ENCODE measurements at regions not wholly inside any gene's neighbourhood (a gene's known extent, or its start where the extent isn't known, plus 50 kb on each side); places are given as distances from the start of the nearest gene placed in this dataset.
"Not testable (repeated sequence)": the region's sequence is repeated elsewhere in the genome, so short reads cannot be mapped to it uniquely, and the experiment has no call there.

DNA sequence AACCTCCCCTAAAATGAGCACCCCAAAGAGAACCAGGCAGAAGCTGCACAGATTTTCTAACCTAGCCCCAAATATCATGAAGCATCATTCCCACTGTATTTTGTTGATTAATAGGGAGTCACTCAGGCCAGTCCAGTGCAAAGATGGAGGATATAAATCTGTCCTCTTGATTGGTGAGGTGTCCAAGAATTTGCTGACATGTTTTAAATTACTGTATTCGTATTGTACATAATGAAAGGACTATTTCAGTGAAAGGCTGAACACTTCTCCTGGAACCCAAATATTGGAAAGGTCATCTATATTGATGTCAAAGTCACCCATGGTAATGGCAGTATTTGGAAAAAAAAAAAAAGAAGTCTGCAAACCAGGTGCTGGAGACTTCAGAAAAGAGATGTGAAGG lies 477.5 kb downstream of the RMST start:
- no peak for DNase-seq

DNA sequence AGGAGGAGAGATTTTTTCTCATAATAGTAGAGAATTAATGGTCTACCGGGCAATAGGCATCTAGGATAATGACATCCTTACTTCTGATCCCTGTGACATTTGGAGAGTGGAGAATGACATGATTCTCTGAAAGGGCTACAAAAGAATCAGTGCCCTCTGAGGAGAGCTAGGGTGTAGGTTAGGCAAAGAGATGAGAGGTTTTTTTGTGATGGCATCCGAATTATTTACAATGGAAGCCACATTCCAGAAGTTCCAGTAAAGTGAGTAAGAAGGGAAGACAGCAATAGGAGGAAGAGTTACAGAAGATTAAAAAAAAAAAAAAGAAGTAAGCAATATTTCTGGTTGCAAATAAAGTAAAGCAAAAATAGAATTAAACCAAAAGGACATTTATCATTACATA lies 478.0 kb downstream of the RMST start:
- no peak for DNase-seq

DNA sequence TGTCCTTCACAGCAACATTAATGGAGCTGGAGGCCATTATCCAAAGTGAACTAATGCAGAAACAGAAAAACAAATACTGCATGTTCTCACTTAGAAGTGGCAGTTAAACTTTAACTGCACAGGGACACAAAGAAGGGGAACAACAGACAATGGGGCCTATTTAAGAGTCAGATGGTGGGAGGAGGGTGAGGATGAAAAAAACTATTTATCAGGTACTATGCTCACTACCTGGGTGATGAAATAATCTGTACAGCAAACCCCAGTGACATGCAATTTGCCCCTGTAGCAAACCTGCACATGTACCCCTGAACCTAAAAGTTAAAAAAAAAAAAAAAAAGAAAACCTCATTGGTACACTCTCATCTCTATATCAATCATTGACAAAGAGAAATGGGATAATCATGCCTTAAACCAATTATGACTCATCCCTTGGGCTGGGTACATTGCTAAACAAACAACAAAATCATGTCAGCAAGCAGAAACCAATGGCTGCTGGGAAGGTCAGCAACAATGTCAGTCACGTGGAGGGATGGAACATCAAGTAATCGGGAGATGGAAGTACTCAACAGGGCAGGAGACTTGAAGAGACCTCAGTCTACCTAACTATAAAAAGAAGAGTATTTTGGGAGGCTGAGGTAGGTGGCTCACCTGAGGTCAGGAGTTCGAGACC lies 479.2 kb downstream of the RMST start:
- DNase-seq, result no peak

DNA sequence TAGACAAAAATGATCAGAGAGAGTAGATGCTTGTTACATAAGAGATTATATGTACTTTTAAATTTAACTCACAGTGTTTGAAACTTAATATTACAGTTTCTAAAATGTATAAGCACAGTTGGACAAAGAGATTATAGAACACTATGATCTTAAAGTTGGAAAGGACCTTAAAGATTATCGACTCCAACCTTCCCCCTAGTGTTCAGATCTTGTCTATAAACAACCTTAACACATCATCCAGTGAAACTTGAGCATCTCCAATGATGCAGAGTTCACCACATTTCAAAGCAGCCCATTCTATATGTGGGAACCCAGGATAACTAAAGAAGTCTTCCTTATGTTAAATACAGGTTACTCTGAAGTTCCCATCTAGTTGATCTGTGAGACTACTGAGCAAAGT lies 480.8 kb downstream of the RMST start:
- DNase-seq, result no peak

DNA sequence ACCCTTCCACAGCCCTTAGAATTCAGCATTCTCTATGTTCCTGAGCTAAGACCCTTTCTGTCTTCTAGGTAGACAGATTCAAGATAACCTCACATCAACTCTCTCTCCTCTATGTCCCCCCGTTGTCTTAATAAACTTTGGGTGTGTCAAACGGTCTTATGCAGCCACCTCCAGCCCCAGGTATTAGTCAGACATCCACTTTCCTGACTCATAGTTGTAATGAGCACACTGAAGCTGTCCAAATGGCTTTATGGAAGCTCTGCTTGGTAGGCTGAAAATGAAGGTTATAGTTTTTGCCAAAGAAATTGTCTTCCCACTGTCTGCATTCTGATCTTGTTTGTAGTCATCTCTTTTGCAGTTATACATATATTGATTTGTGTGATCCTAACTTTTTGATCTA lies 482.0 kb downstream of the RMST start:
- no peak for DNase-seq

DNA sequence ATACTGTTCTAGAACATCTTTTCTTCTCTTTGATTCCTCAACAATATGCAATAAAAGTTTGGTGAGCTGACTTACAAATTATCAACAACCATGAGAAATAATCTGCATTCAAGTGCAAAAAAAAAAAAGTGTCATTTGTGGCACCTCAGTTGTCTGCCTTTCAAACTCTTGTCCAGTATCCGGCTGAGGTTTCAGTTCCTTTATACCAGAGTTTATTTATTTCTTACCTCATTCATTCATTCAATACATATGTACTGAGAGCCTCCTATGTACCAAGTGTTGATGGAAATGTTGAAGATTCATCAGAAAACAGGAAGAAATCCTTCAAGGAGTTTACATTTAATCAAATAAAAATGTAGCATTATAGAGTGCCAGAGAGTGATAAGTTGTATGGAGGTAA lies 484.1 kb downstream of the RMST start:
- DNase-seq, result no peak

DNA sequence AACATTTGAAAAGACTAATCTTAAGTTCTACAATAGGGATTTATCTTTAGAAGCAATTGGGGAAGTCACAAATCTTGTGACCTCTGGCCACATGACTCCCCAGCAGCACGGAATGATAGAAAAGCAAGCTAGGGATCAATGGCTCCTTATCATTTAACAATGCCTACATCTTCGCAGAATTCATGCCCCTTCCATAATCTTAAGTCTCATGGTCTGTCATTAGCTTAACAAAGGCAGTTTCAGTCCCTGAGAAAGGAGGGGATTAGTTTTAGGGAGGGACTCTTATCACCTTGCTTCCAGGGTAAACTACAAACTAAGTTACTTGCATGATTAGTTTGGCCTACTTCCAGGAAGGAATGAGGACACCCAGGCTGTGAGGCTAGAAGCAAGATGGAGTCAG lies 486.0 kb downstream of the RMST start:
- DNase-seq, result no peak

DNA sequence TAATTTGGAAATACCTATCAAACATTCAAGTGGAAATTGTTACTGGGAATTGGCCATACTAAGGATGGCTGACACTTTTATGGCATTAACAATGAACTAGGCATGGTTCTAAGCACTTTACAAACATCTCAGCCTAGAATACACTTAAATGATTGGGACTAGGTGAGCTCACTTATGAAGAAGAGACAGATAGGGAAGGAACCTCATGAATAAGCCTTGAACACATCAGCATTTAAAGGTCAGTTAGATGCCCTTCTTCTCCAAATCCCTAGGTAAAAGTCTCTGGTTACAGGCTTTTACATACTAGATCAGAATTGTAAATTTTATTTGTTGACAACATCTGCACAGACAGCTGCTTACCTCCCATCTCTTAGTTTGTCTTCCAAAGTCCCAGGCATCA lies 488.6 kb downstream of the RMST start:
- no peak for DNase-seq

DNA sequence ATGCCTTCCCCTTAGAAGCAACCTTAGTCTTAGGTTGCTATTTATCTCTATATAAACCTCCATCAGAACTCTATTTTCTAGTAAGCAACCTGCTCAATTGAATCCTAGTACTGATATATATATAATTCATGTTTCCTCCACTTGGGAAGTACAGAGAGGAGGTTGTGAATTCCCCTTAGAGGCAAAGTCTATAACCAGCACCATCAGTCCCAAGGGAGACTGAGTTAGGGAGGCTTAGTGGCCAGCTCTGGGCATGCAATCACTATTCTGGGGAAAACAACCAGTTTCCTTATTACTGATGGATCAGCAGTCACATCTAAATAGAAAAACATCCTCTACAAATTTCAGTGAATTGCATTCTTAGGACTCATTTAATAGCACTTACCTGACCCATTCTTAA lies 489.1 kb downstream of the RMST start:
- DNase-seq, result no peak

DNA sequence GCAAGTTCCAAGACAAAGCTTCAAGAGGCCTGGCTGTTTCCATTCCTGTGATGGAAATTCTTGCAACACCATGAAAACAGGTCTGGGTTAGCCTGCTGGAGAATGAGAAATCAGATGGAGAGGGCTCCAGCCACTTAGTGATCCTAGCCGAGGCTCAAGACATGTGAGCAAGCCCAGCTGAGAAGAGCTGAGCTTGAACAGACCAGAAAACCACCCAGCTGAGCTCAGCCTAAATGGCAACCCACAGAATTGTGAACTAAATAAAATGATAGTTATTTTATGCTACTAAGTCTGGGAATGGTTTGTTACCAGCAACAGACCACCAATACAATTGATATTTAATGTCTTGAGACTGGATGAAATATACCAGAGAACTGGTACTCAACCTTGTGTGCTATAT lies 494.5 kb downstream of the RMST start:
- no peak for DNase-seq

DNA sequence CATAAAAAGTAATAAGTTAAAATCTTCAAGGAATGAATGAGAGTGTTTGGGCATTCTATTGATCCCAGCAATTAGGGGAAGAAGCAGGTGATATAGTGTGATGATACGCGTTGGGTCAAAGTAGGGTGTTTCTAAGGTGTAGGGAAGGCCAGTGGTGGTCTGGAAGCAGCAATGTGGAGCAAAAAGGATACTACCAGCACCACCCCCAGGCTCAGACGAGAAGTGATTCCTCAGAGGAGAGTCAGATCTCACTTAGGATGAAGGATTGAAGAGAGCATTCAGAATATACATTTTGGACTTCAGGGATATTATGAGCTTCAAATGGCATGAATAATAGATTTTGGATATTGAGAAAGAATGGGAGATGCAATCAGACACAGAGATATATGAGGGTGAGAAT lies 497.6 kb downstream of the RMST start:
- DNase-seq, result no peak

DNA sequence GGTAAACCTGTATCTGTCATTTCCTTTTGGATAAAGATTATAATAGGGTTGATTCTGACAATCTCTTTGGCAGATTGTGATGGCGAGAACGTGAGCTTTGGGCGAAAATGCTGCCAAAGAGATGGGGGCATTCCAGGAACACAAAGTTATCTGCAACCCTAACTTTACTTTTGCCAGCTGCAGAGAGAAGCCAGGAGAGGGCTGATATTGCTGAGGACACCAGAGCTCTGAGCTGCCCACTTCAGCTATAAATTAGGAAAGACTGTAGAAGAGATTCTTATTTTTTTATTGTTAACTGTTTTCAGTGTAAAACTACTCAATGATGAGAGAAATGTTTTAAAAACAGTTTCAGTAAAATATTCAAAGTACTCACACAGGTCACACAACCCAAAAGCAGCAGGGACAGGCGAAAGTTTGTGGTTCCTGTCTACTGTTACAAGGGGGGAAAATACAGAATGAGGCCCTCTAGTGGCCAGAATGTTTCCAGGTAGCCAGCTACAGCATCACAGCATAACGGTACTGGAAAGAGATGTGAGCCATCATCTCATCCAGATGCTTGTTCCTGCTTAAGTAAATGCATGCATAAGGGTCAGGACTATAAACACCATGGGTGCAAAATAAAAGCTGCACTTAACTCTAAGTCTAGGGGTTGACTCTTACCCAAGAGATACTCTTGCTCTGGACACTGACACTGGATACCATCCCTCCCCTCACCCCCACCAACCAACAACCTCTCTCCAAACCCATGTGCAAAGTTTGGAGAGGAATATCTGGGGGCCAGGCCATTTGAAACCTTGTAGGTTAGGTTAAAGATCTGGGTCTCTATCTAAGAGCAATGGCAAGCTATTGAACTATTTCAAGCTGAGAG lies 498.4 kb downstream of the RMST start:
- DNase-seq, result no peak

DNA sequence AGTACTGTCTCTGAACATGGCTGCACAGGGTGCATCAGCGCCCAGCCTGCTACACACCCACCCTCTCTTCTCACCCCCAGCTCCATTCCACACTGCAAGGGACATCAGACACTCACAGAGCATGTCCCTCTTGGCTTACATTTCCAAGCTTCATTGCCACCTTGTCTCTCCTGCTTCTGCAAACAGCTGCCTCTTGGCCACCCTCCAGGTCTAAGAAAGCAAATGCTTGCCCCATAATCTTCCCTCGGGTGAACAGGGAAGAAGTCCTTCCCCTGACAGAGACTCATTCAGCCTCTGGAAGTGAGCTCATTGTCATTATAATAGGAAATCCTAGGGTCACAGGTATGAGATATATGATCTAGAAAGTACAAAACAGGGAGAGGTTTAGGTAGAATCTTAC lies 505.2 kb downstream of the RMST start:
- no peak for DNase-seq

DNA sequence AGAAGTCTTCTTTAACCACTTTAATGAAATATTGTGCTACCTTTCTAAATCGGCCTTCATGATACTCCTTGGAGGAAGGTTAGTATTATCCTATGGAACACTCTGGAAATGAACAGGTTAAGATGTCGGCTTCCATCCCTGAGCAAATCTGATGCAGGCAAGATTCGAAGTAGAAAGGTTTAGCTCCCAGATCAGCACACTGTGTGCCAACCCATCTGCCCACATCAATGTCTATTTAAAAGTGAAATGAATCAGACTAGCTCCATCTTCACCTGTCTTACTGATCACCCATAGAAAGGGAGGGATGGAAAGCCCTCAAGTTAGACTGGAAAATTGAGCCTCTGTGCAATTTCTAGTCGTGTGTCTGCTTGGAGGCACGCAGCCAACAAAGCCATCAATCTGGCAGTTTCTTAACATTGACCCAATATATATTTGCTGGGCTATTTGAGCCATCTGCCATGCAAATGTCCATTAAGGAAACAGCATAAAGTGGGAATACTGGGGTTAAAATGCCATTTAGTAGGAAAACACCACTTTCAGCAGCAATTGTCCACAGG lies 506.1 kb downstream of the RMST start:
- DNase-seq, result no peak

DNA sequence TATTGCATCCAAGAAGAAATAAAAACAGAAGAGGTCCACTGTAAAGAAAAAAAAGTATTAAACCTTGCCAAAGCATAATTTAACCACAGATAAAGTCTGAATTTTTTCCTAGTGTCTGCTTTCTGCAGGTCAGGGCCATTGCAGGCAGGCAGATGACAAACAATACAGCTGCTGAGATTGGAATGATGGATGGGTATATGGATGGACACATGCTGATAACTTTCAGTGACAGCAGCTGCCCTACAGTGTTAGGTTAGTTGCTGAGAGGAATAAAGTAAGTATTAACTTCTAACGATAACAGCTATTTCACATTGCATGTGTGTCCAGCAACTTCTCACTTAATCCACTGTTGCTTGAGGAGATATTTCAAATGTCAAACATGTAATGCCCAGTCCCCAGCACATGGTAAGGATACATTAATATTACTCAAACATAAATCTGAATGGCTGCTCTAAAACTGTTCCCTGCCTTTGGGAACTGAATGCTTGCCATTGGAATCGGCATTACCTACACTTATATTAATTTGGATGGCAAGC lies 515.3 kb downstream of the RMST start:
- DNase-seq, result no peak

DNA sequence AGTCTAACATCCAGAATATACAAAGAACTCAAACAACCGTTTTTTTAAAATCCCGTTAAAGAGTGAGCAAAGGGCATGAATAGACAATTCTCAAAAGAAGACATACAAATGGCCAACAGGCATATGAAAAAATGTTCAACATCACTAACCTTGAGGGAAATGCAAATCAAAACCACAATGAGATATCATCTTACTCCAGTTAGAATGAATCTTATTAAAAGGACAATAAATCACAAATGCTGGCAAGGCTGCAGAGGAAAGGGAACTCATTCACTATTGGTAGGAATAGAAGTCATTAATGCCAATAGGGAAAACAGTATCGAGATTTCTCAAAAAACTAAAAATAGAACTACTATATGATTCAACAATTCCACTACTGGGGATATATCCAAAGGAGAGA lies 520.1 kb downstream of the RMST start:
- no peak for DNase-seq

DNA sequence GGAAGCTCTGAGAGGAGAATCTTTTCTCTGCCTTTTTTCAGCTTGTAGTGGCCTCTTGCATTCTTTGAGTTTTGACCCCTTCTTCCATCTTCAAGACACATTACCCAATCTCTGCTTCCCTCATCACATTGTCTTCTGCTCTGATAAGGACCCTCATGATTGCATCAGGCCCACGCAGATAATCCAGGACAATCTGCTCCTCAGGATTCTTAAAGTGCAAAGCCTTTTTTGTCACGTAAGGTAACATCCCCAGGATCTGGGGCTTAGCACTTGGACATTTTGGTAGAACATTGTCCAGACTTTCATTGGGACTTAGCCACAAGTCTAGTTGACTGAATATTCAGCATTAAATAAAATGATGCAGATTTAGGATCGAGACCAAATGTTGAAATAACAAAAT lies 521.2 kb downstream of the RMST start:
- no peak for DNase-seq

DNA sequence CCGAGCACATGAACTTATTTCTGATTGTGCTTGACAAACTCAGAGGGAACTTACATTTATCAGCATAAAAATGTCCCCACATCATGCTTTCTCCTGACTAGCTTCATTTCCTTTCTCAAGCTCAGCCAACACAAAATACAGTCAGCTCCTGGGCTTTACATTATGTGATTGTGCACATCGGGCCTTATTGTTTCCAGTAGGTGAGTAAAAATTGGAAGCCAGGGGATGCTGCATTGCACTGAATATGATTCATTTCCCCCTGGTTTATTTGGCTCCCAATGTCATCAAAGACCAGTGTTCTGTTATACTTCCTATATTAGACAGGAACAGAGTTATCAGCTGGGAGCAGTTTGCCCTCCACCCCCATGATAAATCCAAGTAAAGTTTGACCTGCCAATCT lies 521.8 kb downstream of the RMST start:
- no peak for DNase-seq

DNA sequence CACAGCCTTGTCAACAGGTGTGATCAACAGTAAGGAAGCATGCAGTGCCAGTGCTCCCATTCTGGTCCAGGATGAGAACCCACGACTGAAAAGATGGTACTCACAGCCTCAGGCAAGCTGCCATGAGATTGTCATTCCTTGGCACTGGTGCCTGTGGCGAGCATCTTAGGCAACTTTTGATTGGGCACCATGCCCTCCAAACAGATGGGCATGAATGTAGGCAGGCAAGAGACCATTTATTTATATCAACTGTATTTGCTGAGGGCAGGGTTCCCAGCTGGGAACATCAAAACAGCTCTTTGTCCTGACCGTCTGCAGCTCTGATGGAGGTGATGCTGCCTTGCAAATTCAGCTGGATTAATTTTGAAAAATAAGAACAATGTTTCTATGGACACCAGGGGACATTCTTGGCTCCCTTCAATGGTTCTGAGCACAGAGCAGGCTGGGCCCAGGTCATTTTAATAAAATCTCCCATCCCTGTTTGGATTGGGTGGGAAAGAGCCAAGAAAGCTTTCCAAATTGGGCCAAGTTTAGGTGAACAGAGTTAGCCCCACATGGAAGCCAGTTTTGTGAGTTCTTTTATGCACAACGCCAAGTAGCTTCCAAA lies 522.5 kb downstream of the RMST start:
- DNase-seq, result no peak

DNA sequence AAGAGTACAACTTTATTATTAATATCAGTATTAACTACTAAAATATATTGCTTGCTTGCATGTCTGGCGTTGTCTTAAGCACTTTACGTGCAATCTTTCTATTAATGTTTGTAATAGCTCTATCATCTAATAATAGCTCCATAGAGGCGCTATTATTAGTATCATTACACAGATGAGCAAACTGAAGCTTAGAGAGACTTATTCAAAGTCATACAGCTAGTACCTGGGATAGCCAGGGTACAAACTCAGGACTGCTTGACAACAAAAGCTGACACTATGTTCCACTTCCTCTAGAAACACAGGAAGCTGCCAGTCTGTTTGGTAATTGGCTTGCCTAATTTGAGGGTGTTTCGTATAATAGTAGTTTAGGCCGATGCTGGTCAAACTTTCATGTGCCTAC lies 523.2 kb downstream of the RMST start:
- DNase-seq, result no peak

DNA sequence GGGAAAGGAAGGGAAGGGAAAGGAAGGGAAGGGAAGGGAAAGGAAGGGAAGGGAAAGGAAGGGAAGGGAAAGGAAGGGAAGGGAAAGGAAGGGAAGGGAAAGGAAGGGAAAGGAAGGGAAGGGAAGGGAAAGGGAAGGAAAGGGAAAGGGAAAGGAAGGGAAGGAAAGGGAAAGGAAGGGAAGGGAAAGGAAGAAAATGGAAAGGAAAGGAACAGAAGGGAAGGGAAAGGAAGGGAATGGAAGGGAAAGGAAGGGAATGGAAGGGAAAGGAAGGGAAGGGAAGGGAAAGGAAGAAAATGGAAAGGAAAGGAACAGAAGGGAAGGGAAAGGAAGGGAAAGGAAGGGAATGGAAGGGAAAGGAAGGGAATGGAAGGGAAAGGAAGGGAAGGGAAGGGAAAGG lies 526.0 kb downstream of the RMST start:
- not testable (repeated sequence) for DNase-seq

DNA sequence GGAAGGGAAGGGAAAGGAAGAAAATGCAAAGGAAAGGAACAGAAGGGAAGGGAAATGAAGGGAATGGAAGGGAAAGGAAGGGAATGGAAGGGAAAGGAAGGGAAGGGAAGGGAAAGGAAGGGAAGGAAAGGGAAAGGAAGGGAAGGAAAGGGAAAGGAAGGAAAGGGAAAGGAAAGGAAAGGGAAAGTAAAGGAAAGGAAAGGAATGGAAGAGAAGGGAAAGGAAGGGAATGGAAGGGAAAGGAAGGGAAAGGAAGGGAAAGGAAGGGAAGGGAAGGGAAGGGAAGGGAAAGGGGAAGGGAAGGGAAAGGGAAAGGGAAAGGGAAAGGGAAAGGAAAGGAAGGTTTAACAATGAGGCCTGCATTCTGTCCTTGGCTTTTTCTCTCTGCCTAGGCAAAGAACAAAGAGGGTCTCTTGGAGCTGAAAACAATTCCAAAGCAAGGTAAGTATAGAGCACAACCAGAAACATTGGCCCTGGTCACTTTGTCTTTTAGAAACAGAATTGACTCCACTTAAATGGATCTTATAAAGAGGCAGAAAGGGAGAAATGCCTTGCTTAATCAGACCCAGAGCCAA lies 525.9 kb upstream of the TMPO start:
- no peak for DNase-seq

DNA sequence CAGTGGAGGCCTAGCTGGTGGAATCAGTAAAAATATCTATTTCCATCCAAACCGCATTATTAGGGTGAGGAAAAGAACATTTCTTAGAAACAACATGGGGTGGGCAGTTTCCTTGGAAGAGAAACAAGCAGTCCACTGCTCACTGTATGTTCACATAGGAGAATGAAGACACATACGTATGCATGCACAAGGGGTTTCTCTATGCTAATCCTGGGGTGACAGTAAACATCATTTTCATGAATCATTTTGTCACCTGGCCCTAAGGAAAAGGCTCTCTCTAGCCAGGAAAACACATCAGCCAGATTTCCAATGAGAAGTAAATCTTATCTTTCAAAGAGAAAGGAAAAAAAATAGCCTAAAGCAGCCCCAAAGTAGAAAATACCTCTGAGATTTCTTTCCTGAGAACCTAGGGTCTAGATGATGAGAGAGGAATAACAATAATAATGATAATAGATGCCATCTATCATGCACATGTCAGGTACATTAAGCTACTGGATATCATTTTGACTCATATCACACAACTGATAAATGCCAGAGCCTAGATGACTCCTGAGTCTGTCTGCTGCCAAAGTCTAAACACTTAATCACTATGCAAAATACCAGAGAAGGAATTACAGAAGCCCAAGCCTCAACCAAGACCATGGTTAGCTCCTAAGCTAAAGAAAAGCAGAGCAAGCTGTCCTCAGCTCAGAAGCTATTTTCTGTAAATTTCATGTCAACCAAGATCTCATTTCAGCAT lies 520.5 kb upstream of the TMPO start:
- no peak for DNase-seq

Measured in activated CD4-positive, alpha-beta T cell treated with anti-CD3 and anti-CD28 coated beads for 1 hour (primary cell).